Smooth muscle cell (in vitro differentiated cells): ENCODE measurements at regions not wholly inside any gene's neighbourhood (a gene's known extent, or its start where the extent isn't known, plus 50 kb on each side); places are given as distances from the start of the nearest gene placed in this dataset.

Experiments used
- DNase-seq: peaks from one replicate; lab custom pipeline; 2025; ENCODE audit not compliant: unreplicated experiment; lab: John Stamatoyannopoulos, UW
- H2AFZ ChIP-seq: fragments of 200-600 bp; sonication (generic); 2 replicates; pipeline ENCODE4 v1.6.0; 2016; ENCODE audit warnings: antibody characterized with exemption, low read depth, mild to moderate bottlenecking
- H3F3A ChIP-seq: fragments of 200-600 bp; sonication (generic); 2 replicates; pipeline ENCODE4 v1.6.0; 2017; ENCODE audit warnings: antibody characterized with exemption, low read depth
- H3K27ac ChIP-seq: fragments of 200-600 bp; sonication (generic); 2 replicates; pipeline ENCODE4 v1.5.1; 2016; ENCODE audit warnings: low read depth, mild to moderate bottlenecking
- H3K27me3 ChIP-seq: fragments of 200-600 bp; sonication (generic); 2 replicates; pipeline ENCODE4 v1.6.1; 2016; ENCODE audit warnings: low read depth, mild to moderate bottlenecking
- H3K36me3 ChIP-seq: fragments of 200-600 bp; sonication (generic); 2 replicates; pipeline ENCODE4 v1.5.1; 2016; ENCODE audit warnings: low read depth
- H3K4me1 ChIP-seq: fragments of 200-600 bp; sonication (generic); 2 replicates; pipeline ENCODE4 v1.5.1; 2016; ENCODE audit warnings: low read depth
- H3K4me2 ChIP-seq: fragments of 200-600 bp; sonication (generic); 2 replicates; pipeline ENCODE4 v1.6.0; 2016; ENCODE audit warnings: mild to moderate bottlenecking
- H3K4me3 ChIP-seq: fragments of 200-600 bp; sonication (generic); 2 replicates; pipeline ENCODE4 v1.5.1; 2016; ENCODE audit warnings: mild to moderate bottlenecking
- H3K79me2 ChIP-seq: fragments of 200-600 bp; sonication (generic); 2 replicates; pipeline ENCODE4 v1.6.0; 2016; ENCODE audit warnings: low read depth, mild to moderate bottlenecking
- H3K9ac ChIP-seq: fragments of 200-600 bp; sonication (generic); 2 replicates; pipeline ENCODE4 v1.6.0; 2016; ENCODE audit warnings: low read depth
- H3K9me3 ChIP-seq: fragments of 200-600 bp; sonication (generic); replicated peaks from 2 replicates; pipeline ENCODE4 v1.5.1; 2016; ENCODE audit warnings: low read depth
- H4K20me1 ChIP-seq: fragments of 200-600 bp; sonication (generic); 2 replicates; pipeline ENCODE4 v1.6.0; 2016; ENCODE audit warnings: low read depth
- CTCF ChIP-seq: fragments of 200-600 bp; sonication (generic); IDR thresholded peaks from 2 replicates; pipeline ENCODE4 v1.5.1; 2017; ENCODE audit warnings: borderline replicate concordance, mild to moderate bottlenecking, antibody characterized with exemption; ENCODE audit not compliant: insufficient read depth, poor library complexity, severe bottlenecking
- WGBS: methylation state at CpG from one replicate; pipeline ENCODE4 v1.1.7; 2016; ENCODE audit warnings: low lambda C conversion rate; 5-methylcytosine and 5-hydroxymethylcytosine counted together

GRCh38 chr4:13182133-13182532, 302.0 kb downstream of the RAB28 start:
- no peaks in the 10 kb centered on the region for H3F3A ChIP-seq
- DNase-seq, result no peak
- H3K4me2 ChIP-seq, result no peak overlapping the region
- H4K20me1 ChIP-seq, result no peaks in the 10 kb centered on the region
- no peaks in the 10 kb centered on the region for H3K27me3 ChIP-seq
- H3K36me3 ChIP-seq, result no peaks in the 10 kb centered on the region
- no peak overlapping the region for H3K27ac ChIP-seq
- H3K79me2 ChIP-seq, result no peaks in the 10 kb centered on the region
- no peak overlapping the region for H3K4me3 ChIP-seq
- TF ChIP-seq CTCF, result no peak
- no peak overlapping the region for H3K9ac ChIP-seq
- no peaks in the 10 kb centered on the region for H3K9me3 ChIP-seq
- H3K4me1 ChIP-seq, result no peaks in the 10 kb centered on the region
- no peak overlapping the region for H2AFZ ChIP-seq

GRCh38 chr4:13181681-13182080, 302.5 kb downstream of the RAB28 start:
- Histone ChIP-seq H2AFZ (no peak overlapping the region), H4K20me1 (no peaks in the 10 kb centered on the region), H3K4me1 (no peaks in the 10 kb centered on the region), H3K27me3 (no peaks in the 10 kb centered on the region), H3K9me3 (no peaks in the 10 kb centered on the region), H3K79me2 (no peaks in the 10 kb centered on the region), H3K27ac (no peak overlapping the region), H3K9ac (no peak overlapping the region), H3K36me3 (no peaks in the 10 kb centered on the region), H3K4me3 (no peak overlapping the region), H3K4me2 (no peak overlapping the region), H3F3A (no peaks in the 10 kb centered on the region)
- no peak for DNase-seq
- TF ChIP-seq CTCF, result no peak
- 96% methylated on average over 4 of the region's 4 CpGs for WGBS

- Histone ChIP-seq H3K4me3 (no peak overlapping the region), H3K4me1 (no peaks in the 10 kb centered on the region), H3K36me3 (no peaks in the 10 kb centered on the region), H4K20me1 (no peaks in the 10 kb centered on the region), H3K27me3 (no peaks in the 10 kb centered on the region), H3K9me3 (no peaks in the 10 kb centered on the region), H3K4me2 (no peak overlapping the region), H3K27ac (no peak overlapping the region), H3F3A (no peaks in the 10 kb centered on the region), H3K79me2 (no peaks in the 10 kb centered on the region), H3K9ac (no peak overlapping the region), H2AFZ (no peak overlapping the region)
- TF ChIP-seq CTCF, result no peak
- no peak for DNase-seq
Observed at GRCh38 chr4:13180701-13181100, 303.4 kb downstream of the RAB28 start.

- no peaks in the 10 kb centered on the region for H3K79me2 ChIP-seq
- H3K4me1 ChIP-seq, result no peaks in the 10 kb centered on the region
- H3K9ac ChIP-seq, result no peak overlapping the region
- H3K36me3 ChIP-seq, result no peaks in the 10 kb centered on the region
- H3F3A ChIP-seq, result no peaks in the 10 kb centered on the region
- no peaks in the 10 kb centered on the region for H3K9me3 ChIP-seq
- no peak overlapping the region for H3K27ac ChIP-seq
- WGBS, result 95% methylated on average over 1 of the region's 1 CpG
- DNase-seq, result no peak
- TF ChIP-seq CTCF, result no peak
- no peak overlapping the region for H3K4me3 ChIP-seq
- no peak overlapping the region for H3K4me2 ChIP-seq
- H4K20me1 ChIP-seq, result no peaks in the 10 kb centered on the region
- no peaks in the 10 kb centered on the region for H3K27me3 ChIP-seq
- no peak overlapping the region for H2AFZ ChIP-seq
Observed at GRCh38 chr4:13178621-13179020, 305.5 kb downstream of the RAB28 start.
